ENCODE measurements at regions not wholly inside any gene's neighbourhood (a gene's known extent, or its start where the extent isn't known, plus 50 kb on each side); places are given as distances from the start of the nearest gene placed in this dataset.

GRCh38 chr3:72634128-72634527 is 214.1 kb downstream of the SHQ1 start:
- TF ChIP-seq CTCF (IDR thresholded peaks at IDR 0.05) (no peak), POLR2A (IDR thresholded peaks at IDR 0.05) (no peak), EP300 (IDR thresholded peaks at IDR 0.05) (no peak)

Measured in gastroesophageal sphincter (tissue), 3 donors.